WTC11 (cell line): ENCODE measurements at regions not wholly inside any gene's neighbourhood (a gene's known extent, or its start where the extent isn't known, plus 50 kb on each side); places are given as distances from the start of the nearest gene placed in this dataset.

Experiments
- ATAC-seq: fragments of 200-7000 bp; cut with Tn5 transposase; 2 replicates; pipeline ENCODE4 v1.10.0; 2021; ENCODE audit warnings: mild to moderate bottlenecking, moderate library complexity
- CTCF ChIA-PET: fragments of 300-600 bp; sonication (Branson Sonifier 250); formaldehyde crosslinking; loops from one replicate; lab custom pipeline; 2021; ENCODE audit warnings: antibody characterized with exemption; lab: Charles Lee
- POLR2A ChIA-PET: fragments of 350-600 bp; sonication (Branson Sonifier 250); formaldehyde crosslinking; loops from one replicate; lab custom pipeline; 2021; ENCODE audit warnings: antibody characterized with exemption; lab: Charles Lee
- DNase-seq: peaks from one replicate; pipeline ENCODE4 v3.0.0; 2021; ENCODE audit warnings: low spot score
- H3K27ac Mint-ChIP-seq: 2 replicates; pipeline ENCODE4 v1.8.0; 2021; ENCODE audit warnings: mixed read lengths
- H3K27me3 Mint-ChIP-seq: 2 replicates; pipeline ENCODE4 v1.8.0; 2021; ENCODE audit warnings: low read depth, mild to moderate bottlenecking, moderate library complexity, mixed read lengths
- H3K36me3 Mint-ChIP-seq: 2 replicates; pipeline ENCODE4 v1.8.0; 2021; ENCODE audit warnings: mixed read lengths
- H3K4me1 Mint-ChIP-seq: 2 replicates; pipeline ENCODE4 v1.8.0; 2022; ENCODE audit warnings: mixed read lengths
- H3K4me3 Mint-ChIP-seq: 2 replicates; pipeline ENCODE4 v1.8.0; 2021; ENCODE audit warnings: mild to moderate bottlenecking, moderate library complexity, mixed read lengths
- H3K9me3 Mint-ChIP-seq: 2 replicates; pipeline ENCODE4 v1.8.0; 2021; ENCODE audit warnings: mixed read lengths
- AR ChIP-seq: fragments of 250-450 bp; sonication (Bioruptor Pico); IDR thresholded peaks from 2 replicates; pipeline ENCODE4 v1.9.0; 2021; ENCODE audit warnings: mild to moderate bottlenecking
- ATF2 ChIP-seq: sonication (generic); formaldehyde crosslinking; IDR thresholded peaks from 2 replicates; pipeline ENCODE4 v1.8.1; 2022; ENCODE audit warnings: low read depth, missing genetic modification reagents, borderline replicate concordance
- ATF3 ChIP-seq: sonication (generic); formaldehyde crosslinking; conservative IDR thresholded peaks from 2 replicates; pipeline ENCODE4 v1.8.1; 2022; ENCODE audit warnings: mild to moderate bottlenecking, missing genetic modification reagents
- CDX4 ChIP-seq: fragments of 250-450 bp; sonication (Bioruptor Pico); IDR thresholded peaks from 2 replicates; pipeline ENCODE4 v1.9.0; 2021; ENCODE audit warnings: moderate library complexity, mild to moderate bottlenecking, inconsistent platforms, borderline replicate concordance
- ESRRA ChIP-seq: sonication (generic); formaldehyde crosslinking; IDR thresholded peaks from 2 replicates; pipeline ENCODE4 v1.8.1; 2022; ENCODE audit warnings: mild to moderate bottlenecking, missing genetic modification reagents, borderline replicate concordance
- FOXP4 ChIP-seq: sonication (generic); formaldehyde crosslinking; IDR thresholded peaks from 2 replicates; pipeline ENCODE4 v1.8.0; 2022; ENCODE audit warnings: mild to moderate bottlenecking, missing genetic modification reagents
- HMGXB4 ChIP-seq: sonication (generic); formaldehyde crosslinking; IDR thresholded peaks from 2 replicates; pipeline ENCODE4 v1.8.1; 2023; ENCODE audit warnings: mild to moderate bottlenecking, moderate library complexity, missing genetic modification reagents
- IRF1 ChIP-seq: sonication (generic); formaldehyde crosslinking; IDR thresholded peaks from 2 replicates; pipeline ENCODE4 v1.8.0; 2023; ENCODE audit warnings: missing genetic modification reagents
- MLX ChIP-seq: sonication (generic); formaldehyde crosslinking; IDR thresholded peaks from 2 replicates; pipeline ENCODE4 v1.8.1; 2023; ENCODE audit warnings: mild to moderate bottlenecking, missing genetic modification reagents, moderate library complexity
- MXD4 ChIP-seq: fragments of 250-450 bp; sonication (Bioruptor Pico); IDR thresholded peaks from 2 replicates; pipeline ENCODE4 v1.8.0; 2021; ENCODE audit warnings: mild to moderate bottlenecking, moderate library complexity, borderline replicate concordance
- NFYB ChIP-seq: sonication (generic); formaldehyde crosslinking; conservative IDR thresholded peaks from 2 replicates; pipeline ENCODE4 v1.8.0; 2022; ENCODE audit warnings: low read depth, missing genetic modification reagents
- NR1H2 ChIP-seq: sonication (generic); formaldehyde crosslinking; IDR thresholded peaks from 2 replicates; pipeline ENCODE4 v1.9.0; 2021; ENCODE audit warnings: mild to moderate bottlenecking, moderate library complexity, missing genetic modification reagents
- TEAD4 ChIP-seq: sonication (generic); formaldehyde crosslinking; IDR thresholded peaks from 2 replicates; pipeline ENCODE4 v1.8.0; 2022; ENCODE audit warnings: mild to moderate bottlenecking, missing genetic modification reagents
- ZNF263 ChIP-seq: sonication (generic); formaldehyde crosslinking; IDR thresholded peaks from 2 replicates; pipeline ENCODE4 v1.8.1; 2022; ENCODE audit warnings: low read depth, mild to moderate bottlenecking, moderate library complexity, missing genetic modification reagents
- ZNF396 ChIP-seq: fragments of 250-450 bp; sonication (Bioruptor Pico); IDR thresholded peaks from 2 replicates; pipeline ENCODE4 v1.8.0; 2021; ENCODE audit warnings: mild to moderate bottlenecking, moderate library complexity, borderline replicate concordance
- ZNF425 ChIP-seq: fragments of 250-450 bp; sonication (Bioruptor Pico); conservative IDR thresholded peaks from 2 replicates; pipeline ENCODE4 v1.9.0; 2021; ENCODE audit warnings: mild to moderate bottlenecking

- TF ChIP-seq AR (no peak), IRF1 (CRISPR knock-in tag) (no peak), NFYB (CRISPR knock-in tag) (no peak)
Measured at GRCh38 chr3:111326144-111326995, 215.6 kb upstream of the CD96 start (continued).

GRCh38 chr3:111331306-111331705 lies 210.7 kb upstream of the CD96 start:
- peaks cover 9% of the 10 kb centered on the region for H3K4me1 Mint-ChIP-seq
- ATAC-seq = no peak
- H3K9me3 Mint-ChIP-seq = no peaks in the 10 kb centered on the region
- peaks cover 47% of the 10 kb centered on the region for H3K27me3 Mint-ChIP-seq
- TF ChIP-seq ATF3 = no peak
- TF ChIP-seq IRF1 (CRISPR knock-in tag) = no peak
- no peak overlapping the region for H3K27ac Mint-ChIP-seq
- H3K4me3 Mint-ChIP-seq = no peak overlapping the region
- POLR2A ChIA-PET = no interaction called here
- no peaks in the 10 kb centered on the region for H3K36me3 Mint-ChIP-seq
- CTCF ChIA-PET = no interaction called here
- no peak for DNase-seq

- Mint-ChIP-seq H3K36me3 (no peaks in the 10 kb centered on the region), H3K4me1 (peaks cover 13% of the 10 kb centered on the region), H3K9me3 (no peaks in the 10 kb centered on the region), H3K27ac (no peak overlapping the region), H3K4me3 (no peak overlapping the region), H3K27me3 (peaks cover 47% of the 10 kb centered on the region)
- DNase-seq (no peak), ATAC-seq (no peak)
- ChIA-PET POLR2A (no interaction called here), CTCF (no interaction called here)
- TF ChIP-seq ATF2 (CRISPR knock-in tag) = no peak
- no peak for TF ChIP-seq MXD4 (CRISPR knock-in tag)
- TF ChIP-seq FOXP4 (CRISPR knock-in tag) = no peak
- no peak for TF ChIP-seq ESRRA
- TF ChIP-seq CDX4 (CRISPR knock-in tag) = no peak
- no peak for TF ChIP-seq ZNF396 (CRISPR knock-in tag)
- TF ChIP-seq TEAD4 (CRISPR knock-in tag) = no peak
- no peak for TF ChIP-seq HMGXB4 (CRISPR knock-in tag)
- no peak for TF ChIP-seq ZNF425
- TF ChIP-seq MLX = no peak
- TF ChIP-seq ZNF263 = no peak
- no peak for TF ChIP-seq NR1H2 (CRISPR knock-in tag)
Measured at GRCh38 chr3:111331912-111332311, 210.1 kb upstream of the CD96 start.
